Psoas muscle (tissue), 7 donors: ENCODE measurements at regions not wholly inside any gene's neighbourhood (a gene's known extent, or its start where the extent isn't known, plus 50 kb on each side); places are given as distances from the start of the nearest gene placed in this dataset.

Source experiments
- ATAC-seq, 4 donors: fragments of 200-7000 bp; cut with Tn5 transposase; one replicate each; pipeline ENCODE4 v1.9.1; 2020; ENCODE audit warnings: moderate library complexity in 3 of 4, mild to moderate bottlenecking in 2 of 4
- DNase-seq, 2 donors: peaks; one replicate each; pipeline ENCODE4 v3.0.0-alpha.2; 2020
- H3K27ac ChIP-seq: fragments of 200-600 bp; one replicate; pipeline ENCODE4 v1.8.0; 2022
- H3K27me3 ChIP-seq, 3 donors: fragments of 200-600 bp in 1 of 3; one replicate each; pipeline versions ENCODE4 v1.6.1 to v1.8.0; 2013 to 2022; ENCODE audit warnings: low read length in 2 of 3, mild to moderate bottlenecking in 2 of 3, moderate library complexity in 1 of 3; ENCODE audit not compliant: insufficient read depth in 3 of 3
- H3K36me3 ChIP-seq, 2 donors: fragments of 200-600 bp in 1 of 2; one replicate each; pipeline versions ENCODE4 v1.6.1 to v1.8.0; 2013 to 2022; ENCODE audit warnings: low read depth in 1 of 2, mild to moderate bottlenecking in 1 of 2, moderate library complexity in 1 of 2; ENCODE audit not compliant: insufficient read depth in 1 of 2
- H3K4me1 ChIP-seq: fragments of 200-600 bp; one replicate; pipeline ENCODE4 v1.8.0; 2022
- H3K4me3 ChIP-seq: fragments of 200-600 bp; one replicate; pipeline ENCODE4 v1.8.0; 2022; ENCODE audit warnings: mild to moderate bottlenecking
- H3K9me3 ChIP-seq: fragments of 200-600 bp; one replicate; pipeline ENCODE4 v1.8.0; 2022
- CTCF ChIP-seq: fragments of 200-600 bp; IDR thresholded peaks from one replicate; pipeline ENCODE4 v1.8.0; 2022; ENCODE audit warnings: antibody characterized with exemption
- WGBS, 3 donors: extraction: QIAGEN DNeasy Blood & Tissue Kit; methylation state at CpG; one replicate each; pipeline versions ENCODE4 v1.1.6 to v1.1.7; 2013; 5-methylcytosine and 5-hydroxymethylcytosine counted together
- intact Hi-C, 2 donors: fragments of 100-400 bp; cut with DNase I; formaldehyde crosslinking; loops; one replicate each; pipeline versions ENCODE4 v1.11.0 to v1.14.2; 2022
- donor health status: healthy with polysubstance abuse.
- donor health status: DM: no; HTN: no; CAD: no; lungs with moderate emphysema.
- donor health status: Bipolar disorder and iron deficiency.
- donor health status: healthy.
- donor health status: DM: yes; HTN: yes; CAD: no.
- donor health status: DM: no; HTN: no; CAD: no.
- donor health status: DM: yes; HTN: yes; CAD: no.

- Histone ChIP-seq H3K27ac (no peak overlapping the region), H3K9me3 (no peaks in the 10 kb centered on the region), H3K36me3 (no peaks in the 10 kb centered on the region), H3K4me3 (no peak overlapping the region), H3K27me3 (peaks cover 0 to 7% (median 0%) of the 10 kb centered on the region in 3 donors), H3K4me1 (no peaks in the 10 kb centered on the region)
- 55 to 60% (median 57%) methylated on average over 13 of the region's 13 CpGs for WGBS, 3 donors
- ATAC-seq: no peak
- intact Hi-C loops: no loop called here
- no peak for DNase-seq
- no peak for TF ChIP-seq CTCF
Observed at GRCh38 chr18:76771192-76771799, 51.1 kb upstream of the ZNF236 start.

- H3K27ac ChIP-seq: no peak overlapping the region
- H3K36me3 ChIP-seq: no peaks in the 10 kb centered on the region
- no peaks in the 10 kb centered on the region for H3K9me3 ChIP-seq
- H3K4me1 ChIP-seq: no peaks in the 10 kb centered on the region
- WGBS, 3 donors: 86 to 93% (median 89%) methylated on average over 1 of the region's 1 CpG
- intact Hi-C loops: no loop called here
- peaks cover 0 to 13% (median 2%) of the 10 kb centered on the region in 3 donors for H3K27me3 ChIP-seq
- TF ChIP-seq CTCF: no peak
- ATAC-seq (no peak), DNase-seq (no peak)
- H3K4me3 ChIP-seq: no peak overlapping the region
Observed at GRCh38 chr18:76767954-76768353, 54.4 kb upstream of the ZNF236 start.

- no peaks in the 10 kb centered on the region for H3K4me1 ChIP-seq
- ATAC-seq (no peak), DNase-seq (no peak)
- WGBS, 3 donors: 73 to 87% (median 75%) methylated on average over 7 of the region's 7 CpGs
- H3K27ac ChIP-seq: no peak overlapping the region
- H3K36me3 ChIP-seq: no peaks in the 10 kb centered on the region
- H3K4me3 ChIP-seq: no peak overlapping the region
- H3K9me3 ChIP-seq: no peaks in the 10 kb centered on the region
- intact Hi-C loops: no loop called here
- peaks cover 0 to 13% (median 2%) of the 10 kb centered on the region in 3 donors for H3K27me3 ChIP-seq
- no peak for TF ChIP-seq CTCF
Observed at GRCh38 chr18:76766429-76766828, 55.9 kb upstream of the ZNF236 start.

- Histone ChIP-seq H3K27me3 (peaks cover 0 to 13% (median 2%) of the 10 kb centered on the region in 3 donors), H3K4me1 (no peaks in the 10 kb centered on the region), H3K9me3 (no peaks in the 10 kb centered on the region), H3K4me3 (no peak overlapping the region), H3K27ac (no peak overlapping the region), H3K36me3 (no peaks in the 10 kb centered on the region)
- intact Hi-C loops: no loop called here
- WGBS, 3 donors: 35 to 43% (median 36%) methylated on average over 5 of the region's 5 CpGs
- ATAC-seq (no peak), DNase-seq (no peak)
- no peak for TF ChIP-seq CTCF
Observed at GRCh38 chr18:76765649-76766048, 56.7 kb upstream of the ZNF236 start.
